OCI-LY1 (cell line): ENCODE measurements at regions not wholly inside any gene's neighbourhood (a gene's known extent, or its start where the extent isn't known, plus 50 kb on each side); places are given as distances from the start of the nearest gene placed in this dataset.
"Not testable (repeated sequence)": the region's sequence is repeated elsewhere in the genome, so short reads cannot be mapped to it uniquely, and the experiment has no call there.

Experiments used
- H2AFZ ChIP-seq: fragments of 200-600 bp; sonication (generic), shearing (Covaris generic); 2 replicates; pipeline ENCODE4 v1.6.0; 2014; ENCODE audit warnings: antibody characterized with exemption, mild to moderate bottlenecking, low read length
- H3F3A ChIP-seq: fragments of 200-600 bp; sonication (generic), shearing (Covaris generic); 2 replicates; pipeline ENCODE4 v1.6.0; 2014; ENCODE audit warnings: mild to moderate bottlenecking, antibody characterized with exemption, low read length, moderate library complexity; ENCODE audit not compliant: insufficient read depth
- H3K27ac ChIP-seq: fragments of 200-600 bp; sonication (generic); 2 replicates; pipeline ENCODE4 v1.5.1; 2014; ENCODE audit warnings: low read length, mixed run types, mild to moderate bottlenecking, low read depth; ENCODE audit not compliant: poor library complexity, severe bottlenecking
- H3K27me3 ChIP-seq: fragments of 200-600 bp; sonication (generic); 2 replicates; pipeline ENCODE4 v1.6.0; 2014; ENCODE audit warnings: antibody characterized with exemption, mild to moderate bottlenecking, low read length, moderate library complexity; ENCODE audit not compliant: insufficient read depth
- H3K36me3 ChIP-seq: fragments of 200-600 bp; sonication (generic); 2 replicates; pipeline ENCODE4 v1.6.1; 2014; ENCODE audit warnings: mild to moderate bottlenecking, antibody characterized with exemption, low read length, moderate library complexity, mixed read lengths; ENCODE audit not compliant: insufficient read depth
- H3K4me1 ChIP-seq: fragments of 200-600 bp; sonication (generic); 2 replicates; pipeline ENCODE4 v1.5.1; 2014; ENCODE audit warnings: mild to moderate bottlenecking, low read length, moderate library complexity; ENCODE audit not compliant: insufficient read depth, severe bottlenecking
- H3K4me2 ChIP-seq: fragments of 200-600 bp; sonication (generic), shearing (Covaris generic); 2 replicates; pipeline ENCODE4 v1.6.1; 2014; ENCODE audit warnings: low read length
- H3K4me3 ChIP-seq: fragments of 200-600 bp; sonication (generic); 2 replicates; pipeline ENCODE4 v1.5.1; 2014; ENCODE audit warnings: low read length, low read depth, mild to moderate bottlenecking, mixed read lengths; ENCODE audit not compliant: poor library complexity, severe bottlenecking
- H3K79me2 ChIP-seq: fragments of 200-600 bp; shearing (Covaris generic); 2 replicates; pipeline ENCODE4 v1.6.1; 2016; ENCODE audit warnings: mixed run types, low read length, mixed read lengths; ENCODE audit not compliant: insufficient read depth
- H3K9ac ChIP-seq: fragments of 200-600 bp; sonication (generic), shearing (Covaris generic); 2 replicates; pipeline ENCODE4 v1.6.1; 2014; ENCODE audit warnings: mild to moderate bottlenecking, low read length, mixed read lengths
- H3K9me2 ChIP-seq: fragments of 200-600 bp; sonication (generic), shearing (Covaris generic); 2 replicates; pipeline ENCODE4 v1.6.1; 2014; ENCODE audit warnings: low read depth, mild to moderate bottlenecking, low read length, mixed read lengths
- H3K9me3 ChIP-seq: fragments of 200-600 bp; shearing (Covaris generic); 2 replicates; pipeline ENCODE4 v1.6.1; 2014; ENCODE audit warnings: low read length, mixed read lengths
- H4K20me1 ChIP-seq: fragments of 200-600 bp; sonication (generic), shearing (Covaris generic); 2 replicates; pipeline ENCODE4 v1.6.0; 2016; ENCODE audit warnings: mild to moderate bottlenecking, low read length; ENCODE audit not compliant: insufficient read depth
- EZH2 ChIP-seq: fragments of 200-600 bp; sonication (generic), shearing (Covaris generic); IDR thresholded peaks from 2 replicates; pipeline ENCODE4 v1.8.0; 2017; ENCODE audit warnings: borderline replicate concordance, mixed run types, mild to moderate bottlenecking, antibody characterized with exemption, low read length, moderate library complexity, mixed read lengths
- TF ChIP-seq, protein P1 (sequence below): fragments of 200-600 bp; sonication (generic), shearing (Covaris generic); IDR thresholded peaks from 2 replicates; pipeline ENCODE4 v1.5.1; 2017; ENCODE audit warnings: mild to moderate bottlenecking, antibody characterized with exemption, low read length, moderate library complexity, mixed read lengths

DNA sequence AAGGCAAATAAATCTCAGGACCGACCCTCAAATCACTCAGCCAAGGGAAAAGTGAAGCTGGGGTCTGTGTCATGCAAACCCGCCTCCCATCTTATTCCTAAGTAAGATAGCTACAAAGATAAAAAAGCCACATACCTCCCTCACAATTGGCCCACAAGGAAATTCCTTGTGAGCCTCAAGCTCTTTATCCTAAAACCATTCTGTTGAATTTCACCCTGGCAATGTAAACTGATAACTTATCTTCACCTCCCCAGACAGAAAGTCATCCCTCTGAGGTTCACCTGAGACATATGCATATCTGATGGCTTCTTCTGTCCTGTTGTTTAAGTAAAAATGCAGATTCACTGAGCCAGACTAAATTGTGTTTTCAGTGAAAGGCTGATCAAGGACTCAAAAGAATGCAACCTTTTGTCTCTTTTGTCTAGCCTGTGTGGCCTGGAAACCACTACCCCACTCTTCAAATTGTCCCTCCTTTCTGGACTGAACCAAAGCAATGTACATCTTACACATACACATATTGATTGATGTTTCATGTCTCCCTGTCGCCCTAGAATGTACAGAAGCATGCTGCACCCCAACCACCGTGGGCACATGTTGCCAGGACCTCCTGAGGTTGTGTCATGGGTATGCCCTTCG is 91.3 kb downstream of the MFAP3L start:
- no peak for TF ChIP-seq EZH2
- TF ChIP-seq, protein P1, sequence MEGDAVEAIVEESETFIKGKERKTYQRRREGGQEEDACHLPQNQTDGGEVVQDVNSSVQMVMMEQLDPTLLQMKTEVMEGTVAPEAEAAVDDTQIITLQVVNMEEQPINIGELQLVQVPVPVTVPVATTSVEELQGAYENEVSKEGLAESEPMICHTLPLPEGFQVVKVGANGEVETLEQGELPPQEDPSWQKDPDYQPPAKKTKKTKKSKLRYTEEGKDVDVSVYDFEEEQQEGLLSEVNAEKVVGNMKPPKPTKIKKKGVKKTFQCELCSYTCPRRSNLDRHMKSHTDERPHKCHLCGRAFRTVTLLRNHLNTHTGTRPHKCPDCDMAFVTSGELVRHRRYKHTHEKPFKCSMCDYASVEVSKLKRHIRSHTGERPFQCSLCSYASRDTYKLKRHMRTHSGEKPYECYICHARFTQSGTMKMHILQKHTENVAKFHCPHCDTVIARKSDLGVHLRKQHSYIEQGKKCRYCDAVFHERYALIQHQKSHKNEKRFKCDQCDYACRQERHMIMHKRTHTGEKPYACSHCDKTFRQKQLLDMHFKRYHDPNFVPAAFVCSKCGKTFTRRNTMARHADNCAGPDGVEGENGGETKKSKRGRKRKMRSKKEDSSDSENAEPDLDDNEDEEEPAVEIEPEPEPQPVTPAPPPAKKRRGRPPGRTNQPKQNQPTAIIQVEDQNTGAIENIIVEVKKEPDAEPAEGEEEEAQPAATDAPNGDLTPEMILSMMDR = no peak
- no peaks in the 10 kb centered on the region for H3K9me3 ChIP-seq
- no peak overlapping the region for H3K9ac ChIP-seq
- H3F3A ChIP-seq = no peaks in the 10 kb centered on the region
- H3K27ac ChIP-seq = no peak overlapping the region
- H3K9me2 ChIP-seq = no peaks in the 10 kb centered on the region
- no peaks in the 10 kb centered on the region for H3K79me2 ChIP-seq
- no peaks in the 10 kb centered on the region for H4K20me1 ChIP-seq
- no peak overlapping the region for H2AFZ ChIP-seq
- H3K4me2 ChIP-seq = no peak overlapping the region
- H3K4me1 ChIP-seq = no peaks in the 10 kb centered on the region
- H3K36me3 ChIP-seq = no peaks in the 10 kb centered on the region
- no peak overlapping the region for H3K4me3 ChIP-seq
- no peaks in the 10 kb centered on the region for H3K27me3 ChIP-seq

DNA sequence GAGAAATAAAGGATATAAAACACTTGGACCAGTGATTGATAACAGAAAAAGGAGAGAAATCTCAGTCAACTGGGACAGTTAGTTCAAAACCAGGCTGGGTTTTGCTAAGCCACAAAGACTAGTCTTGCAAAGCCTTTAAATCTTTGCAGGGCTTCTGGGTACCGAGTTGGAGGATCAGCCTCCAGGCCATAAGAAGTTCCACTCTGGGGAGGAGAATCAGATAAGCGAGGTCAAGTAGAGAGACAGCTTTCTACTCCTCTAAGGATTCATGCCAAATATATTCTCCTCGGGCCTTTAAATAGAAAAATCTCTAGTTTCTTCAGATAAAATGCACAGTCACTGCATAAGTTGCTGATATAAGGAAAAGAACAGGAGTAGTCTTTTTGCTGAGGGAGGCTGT is 92.7 kb downstream of the MFAP3L start:
- H3K9ac ChIP-seq = no peak overlapping the region
- H3K9me3 ChIP-seq = no peaks in the 10 kb centered on the region
- no peaks in the 10 kb centered on the region for H3K4me1 ChIP-seq
- H3K9me2 ChIP-seq = no peaks in the 10 kb centered on the region
- H3K27me3 ChIP-seq = no peaks in the 10 kb centered on the region
- no peaks in the 10 kb centered on the region for H4K20me1 ChIP-seq
- no peak overlapping the region for H2AFZ ChIP-seq
- H3F3A ChIP-seq = no peaks in the 10 kb centered on the region
- no peak overlapping the region for H3K27ac ChIP-seq
- no peak overlapping the region for H3K4me2 ChIP-seq
- no peaks in the 10 kb centered on the region for H3K79me2 ChIP-seq
- no peaks in the 10 kb centered on the region for H3K36me3 ChIP-seq
- H3K4me3 ChIP-seq = no peak overlapping the region
- TF ChIP-seq EZH2 = no peak
- TF ChIP-seq, protein P1 = no peak

DNA sequence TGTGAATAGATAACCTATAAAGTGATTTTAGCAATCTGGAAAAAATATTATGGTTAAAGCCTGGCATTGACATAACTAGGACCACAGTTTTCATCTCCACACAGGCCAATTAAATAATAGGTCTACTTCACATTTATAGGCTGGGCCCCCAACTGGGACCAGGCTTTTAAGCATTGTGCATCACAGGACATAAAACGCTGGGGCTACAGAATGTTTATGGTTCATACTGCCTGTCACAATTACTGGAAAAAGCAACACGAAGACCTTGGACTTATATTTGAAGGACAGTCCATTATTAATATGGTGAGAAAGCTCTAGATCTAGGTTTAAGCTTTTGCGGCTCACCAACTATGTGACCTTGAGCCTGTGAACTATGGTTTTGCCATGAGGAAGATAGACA is 94.2 kb downstream of the MFAP3L start:
- TF ChIP-seq EZH2 = no peak
- TF ChIP-seq, protein P1 = no peak

DNA sequence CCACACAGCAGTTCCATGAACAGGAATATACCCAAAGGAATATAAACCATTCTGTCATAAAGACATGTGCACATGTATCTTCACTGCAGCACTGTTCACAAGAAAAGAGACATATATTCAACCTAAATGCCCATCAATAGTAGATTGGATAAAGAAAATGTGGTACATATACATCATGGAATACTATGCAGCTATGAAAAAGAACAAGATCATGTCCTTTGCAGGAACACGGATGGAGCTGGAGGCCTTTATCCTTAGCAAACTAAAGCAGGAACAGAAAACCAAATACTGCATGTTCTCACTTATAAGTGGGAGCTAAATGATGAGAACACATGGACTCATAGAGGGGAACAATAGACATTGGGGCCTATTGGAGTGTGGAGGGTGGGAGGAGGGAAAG is 95.4 kb downstream of the MFAP3L start:
- H3K79me2 ChIP-seq, H3K9ac ChIP-seq, H3F3A ChIP-seq, H4K20me1 ChIP-seq, H3K27me3 ChIP-seq, H3K9me2 ChIP-seq, H3K4me1 ChIP-seq, H3K36me3 ChIP-seq, H3K4me2 ChIP-seq, H3K9me3 ChIP-seq, H3K27ac ChIP-seq, H2AFZ ChIP-seq, H3K4me3 ChIP-seq: not testable (repeated sequence)

More for the DNA sequence above, 94.2 kb downstream of the MFAP3L start:
- Histone ChIP-seq H3K79me2 (no peaks in the 10 kb centered on the region), H4K20me1 (no peaks in the 10 kb centered on the region), H3K36me3 (no peaks in the 10 kb centered on the region), H3K27me3 (no peaks in the 10 kb centered on the region), H3K9me3 (no peaks in the 10 kb centered on the region), H3K4me2 (no peak overlapping the region), H3F3A (no peaks in the 10 kb centered on the region), H3K4me1 (no peaks in the 10 kb centered on the region), H3K4me3 (no peak overlapping the region), H3K9ac (no peak overlapping the region), H2AFZ (no peak overlapping the region), H3K27ac (no peak overlapping the region), H3K9me2 (no peaks in the 10 kb centered on the region)
